HG03135 (cell line): ENCODE measurements at regions not wholly inside any gene's neighbourhood (a gene's known extent, or its start where the extent isn't known, plus 50 kb on each side); places are given as distances from the start of the nearest gene placed in this dataset.
A peak's percentile ranks its signal among the peaks of the same experiment; 100 is the strongest.
"Not testable (repeated sequence)": the region's sequence is repeated elsewhere in the genome, so short reads cannot be mapped to it uniquely, and the experiment has no call there.

Source experiments
- ATAC-seq: cut with Tn5 transposase; IDR thresholded peaks from one replicate; pipeline ENCODE4 v1.9.1; 2021; ENCODE audit warnings: mild to moderate bottlenecking, moderate library complexity; ENCODE audit not compliant: unreplicated experiment

GRCh38 chr2:128668946-128669345, 350.3 kb upstream of the HS6ST1 start:
- no peak for ATAC-seq

DNA sequence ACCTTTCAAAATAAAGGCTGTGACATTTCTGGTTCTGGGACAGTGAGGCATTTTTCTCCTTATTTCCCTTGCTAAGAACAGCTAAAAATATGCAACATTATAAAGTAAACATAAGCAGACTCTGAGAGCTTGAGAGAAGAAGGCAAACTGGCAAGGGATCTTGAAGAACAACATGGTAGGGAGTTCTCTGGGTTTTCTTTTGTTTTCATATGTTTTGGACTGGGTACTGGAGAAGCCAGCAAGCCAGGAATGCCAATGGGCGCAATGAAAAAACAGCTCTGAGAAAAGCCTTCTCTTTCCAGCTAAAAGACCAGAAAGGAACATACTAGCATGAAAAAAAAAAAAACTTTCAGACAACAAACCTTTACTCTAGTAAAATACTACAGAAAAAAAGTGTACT, 351.4 kb upstream of the HS6ST1 start:
- ATAC-seq, result no peak

DNA sequence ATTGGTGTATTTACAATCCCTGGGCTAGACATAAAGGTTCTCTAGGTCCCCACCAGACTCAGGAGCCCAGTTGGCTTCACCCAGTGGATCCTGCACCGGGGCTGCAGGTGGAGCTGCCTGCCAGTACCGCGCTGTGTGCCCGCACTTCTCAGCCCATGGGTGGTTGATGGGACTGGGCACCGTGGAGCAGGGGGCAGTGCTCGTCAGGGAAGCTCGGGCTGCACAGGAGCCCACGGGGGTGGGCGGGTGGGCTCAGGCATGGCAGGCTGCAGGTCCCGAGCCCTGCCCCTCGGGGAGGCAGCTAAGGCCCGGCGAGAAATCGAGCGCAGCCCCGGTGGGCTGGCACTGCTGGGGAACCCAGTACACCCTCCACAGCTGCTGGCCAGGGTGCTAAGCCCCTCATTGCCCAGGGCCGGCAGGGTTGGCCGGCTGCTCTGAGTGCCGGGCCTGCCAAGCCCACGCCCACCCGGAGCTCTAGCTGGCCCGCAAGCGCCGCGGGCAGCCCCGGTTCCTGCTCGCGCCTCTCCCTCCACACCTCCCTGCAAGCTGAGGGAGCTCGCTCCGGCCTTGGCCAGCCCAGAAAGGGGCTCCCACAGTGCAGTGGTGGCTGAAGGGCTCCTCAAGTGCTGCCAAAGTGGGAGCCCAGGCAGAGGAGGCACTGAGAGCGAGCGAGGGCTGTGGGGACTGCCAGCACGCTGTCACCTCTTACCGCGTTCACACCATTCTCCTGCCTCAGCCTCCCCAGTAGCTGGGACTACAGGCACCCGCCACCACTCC, 353.5 kb upstream of the HS6ST1 start:
- not testable (repeated sequence) for ATAC-seq

DNA sequence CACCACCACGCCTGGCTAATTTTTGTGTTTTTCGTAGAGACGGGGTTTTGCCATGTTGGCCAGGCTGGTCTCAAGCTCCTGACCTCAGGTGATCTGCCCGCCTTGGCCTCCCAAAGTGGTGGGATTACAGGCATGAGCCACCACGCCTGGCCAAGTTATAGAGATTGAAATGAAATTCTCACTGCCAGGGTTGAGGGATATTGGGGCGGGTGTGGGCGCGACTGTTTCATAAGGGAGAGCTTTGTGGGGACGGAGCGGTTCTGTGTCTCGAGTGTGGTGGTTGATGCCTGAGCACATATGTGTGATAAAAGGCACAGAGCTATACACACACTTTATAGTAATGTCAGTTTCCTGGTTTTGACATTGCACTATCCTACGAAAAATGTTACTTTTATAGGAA, 361.0 kb upstream of the HS6ST1 start:
- not testable (repeated sequence) for ATAC-seq

DNA sequence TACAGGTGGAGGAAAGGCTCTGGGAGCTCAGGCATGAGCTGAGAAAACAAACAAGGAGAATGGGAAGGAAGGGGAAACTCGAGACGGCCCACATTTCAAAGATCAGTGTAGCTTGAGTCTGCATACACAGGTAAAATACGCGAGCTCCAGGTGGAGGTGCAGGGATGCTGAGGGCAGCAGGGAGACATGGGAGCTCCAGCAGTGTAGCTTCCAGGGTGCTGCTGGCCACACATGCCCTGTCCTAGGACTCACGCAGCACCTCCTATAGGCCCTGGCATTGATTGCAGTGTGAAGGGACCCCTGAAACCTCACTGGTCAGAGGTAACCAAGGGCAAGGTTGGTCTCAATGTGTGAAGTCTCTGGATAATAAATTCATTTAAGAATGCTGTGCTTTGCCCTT, 362.8 kb upstream of the HS6ST1 start:
- no peak for ATAC-seq

DNA sequence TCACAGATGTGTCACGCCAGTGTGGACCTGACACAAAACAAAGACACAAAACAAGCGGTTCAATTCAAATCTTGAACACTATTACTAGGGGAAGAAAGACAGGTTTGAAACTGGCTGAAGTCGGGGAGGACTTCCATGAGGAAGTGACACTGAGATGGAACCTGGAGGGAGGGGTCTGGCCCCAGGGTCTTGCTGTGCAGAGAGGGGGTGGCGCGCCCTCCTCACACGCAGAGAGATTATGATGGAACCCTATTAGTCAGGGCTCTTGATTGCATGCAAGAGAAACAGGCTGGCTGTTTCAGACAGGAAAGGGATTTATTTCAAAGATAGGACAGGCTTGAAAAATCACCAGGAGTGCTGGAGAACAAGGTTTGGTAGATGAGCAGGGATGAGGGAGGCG, 363.6 kb upstream of the HS6ST1 start:
- ATAC-seq, result no peak

DNA sequence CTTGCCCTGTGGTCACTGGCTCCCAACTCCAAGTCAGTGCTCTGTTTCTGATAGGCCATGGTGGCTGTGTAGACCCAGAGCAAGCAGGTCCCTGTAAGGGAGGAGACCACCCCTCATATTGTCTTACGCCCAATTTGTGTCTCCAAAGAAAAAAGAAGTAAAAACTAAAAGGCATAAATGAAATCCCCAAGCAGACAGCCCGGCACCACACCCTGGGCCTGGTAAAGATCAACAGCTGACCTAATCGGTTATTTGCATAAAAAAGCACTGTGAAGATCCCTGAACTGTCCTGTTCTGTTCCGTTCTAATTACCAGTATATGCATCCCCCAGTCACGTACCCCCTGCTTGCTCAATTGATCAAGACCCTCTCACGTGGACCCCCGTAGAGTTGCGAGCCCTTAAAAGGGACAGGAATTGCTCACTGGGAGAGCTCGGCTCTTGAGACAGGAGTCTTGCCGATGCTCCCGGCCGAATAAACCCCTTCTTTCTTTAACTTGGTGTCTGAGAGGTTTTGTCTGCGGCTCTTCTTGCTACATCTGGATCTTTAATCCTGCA, 364.1 kb upstream of the HS6ST1 start:
- ATAC-seq, result no peak

GRCh38 chr2:128684523-128684922, 365.9 kb upstream of the HS6ST1 start:
- no peak for ATAC-seq

DNA sequence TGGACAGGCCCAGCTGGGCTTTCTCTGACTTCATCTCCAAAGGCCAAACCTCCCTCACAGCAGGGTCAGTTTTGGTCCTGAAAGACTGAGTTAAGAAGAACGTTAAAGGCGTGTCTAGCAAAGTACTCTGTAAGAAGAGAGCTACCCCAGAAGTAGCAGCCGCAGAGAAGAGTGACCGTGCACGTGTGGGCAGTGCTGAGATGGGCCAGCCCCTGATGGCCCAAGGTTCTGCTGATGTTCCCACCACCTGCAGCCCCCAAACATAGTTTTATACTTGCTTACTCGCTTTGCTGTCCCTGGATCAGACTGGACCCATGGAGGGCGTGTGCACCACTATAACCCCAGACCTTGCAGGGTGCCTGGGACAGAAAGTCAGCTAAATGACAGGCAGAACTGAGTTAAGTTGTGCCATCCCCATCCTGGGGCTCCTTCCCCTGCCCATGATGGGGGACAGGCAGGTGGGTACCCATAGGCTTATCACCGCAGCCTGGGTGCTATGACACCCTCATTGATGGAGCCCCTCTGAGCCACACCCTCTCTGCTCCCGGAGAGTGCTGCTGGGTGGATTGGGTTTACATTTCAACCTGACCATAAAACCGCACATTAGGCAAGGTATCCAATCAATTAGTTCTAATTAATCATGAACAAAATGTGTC, 367.3 kb upstream of the HS6ST1 start:
- peak; percentile 42 for ATAC-seq

DNA sequence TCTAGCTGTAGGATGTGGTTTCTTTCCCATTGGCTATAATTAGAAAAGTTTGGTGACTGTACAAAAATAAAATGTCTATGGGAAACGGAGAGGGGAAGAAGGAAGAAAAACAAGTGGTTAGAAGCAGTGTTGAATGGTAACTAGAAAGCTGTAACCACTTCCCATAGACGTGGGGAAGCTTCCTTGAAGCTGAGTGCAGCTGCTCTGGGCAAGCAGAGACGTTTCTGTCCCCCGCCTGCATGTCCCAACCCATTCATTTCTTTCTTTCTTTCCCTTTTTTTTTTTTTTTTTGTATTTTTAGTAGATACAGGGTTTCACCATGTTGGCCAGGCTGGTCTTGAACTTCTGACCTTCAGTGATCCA, 367.8 kb upstream of the HS6ST1 start:
- peak; percentile 74 for ATAC-seq

DNA sequence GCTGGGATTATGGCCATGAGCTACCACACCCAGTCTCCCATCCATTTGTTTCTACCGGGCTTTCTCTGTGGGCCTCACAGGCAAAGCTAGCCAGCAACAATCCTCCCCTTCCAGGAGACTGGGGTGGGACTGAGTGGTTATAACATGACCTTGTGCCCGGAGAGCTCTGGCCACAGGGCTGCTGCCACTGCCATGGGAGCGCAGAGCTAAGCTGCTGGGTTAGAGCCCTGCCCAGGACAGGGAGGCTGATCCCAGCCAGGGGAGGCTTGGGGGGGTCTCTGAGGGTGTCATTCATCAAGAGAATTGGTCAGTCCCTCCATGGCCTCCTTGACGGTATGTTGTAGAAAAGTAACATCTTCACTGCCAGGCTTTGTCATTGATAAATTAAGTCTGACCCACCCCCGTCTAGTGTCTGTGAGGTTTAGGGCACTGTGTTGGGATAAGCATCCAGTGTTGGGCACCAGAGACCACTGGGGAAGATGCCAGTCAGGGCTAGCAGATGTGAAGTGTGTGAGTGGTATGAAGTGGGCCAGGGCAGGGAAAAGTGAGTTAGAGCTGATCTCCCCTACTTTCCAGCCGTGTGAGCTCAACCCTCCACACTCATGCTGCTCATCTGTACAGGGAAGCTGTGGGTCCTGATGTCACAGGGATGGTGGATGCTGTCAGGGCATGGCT, 368.4 kb upstream of the HS6ST1 start:
- no peak for ATAC-seq

DNA sequence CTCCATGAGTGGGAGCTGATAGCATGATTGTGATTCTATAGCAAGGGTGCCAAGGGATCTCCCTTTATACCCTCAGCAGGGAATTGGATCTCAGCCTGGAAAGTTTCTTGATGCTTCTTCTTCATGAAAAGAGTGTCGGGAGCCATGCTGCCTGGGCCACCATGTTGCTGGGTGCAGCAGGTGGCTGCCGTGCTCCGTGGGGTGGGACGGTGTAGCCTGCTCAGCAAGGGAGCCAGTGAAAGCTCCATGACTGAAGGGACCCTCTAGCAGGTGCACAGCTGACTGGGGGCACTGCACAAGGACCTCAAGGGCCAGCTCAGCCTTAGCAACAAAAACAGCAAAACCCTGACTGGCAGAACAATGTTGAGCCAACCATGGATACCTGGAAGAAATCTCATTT, 368.9 kb upstream of the HS6ST1 start:
- ATAC-seq, result no peak

- no peak for ATAC-seq
Observed at GRCh38 chr2:128689971-128690370, 371.3 kb upstream of the HS6ST1 start.

GRCh38 chr2:128690431-128690830, 371.8 kb upstream of the HS6ST1 start:
- ATAC-seq, result no peak

- no peak for ATAC-seq
Observed at GRCh38 chr2:128690869-128691268, 372.2 kb upstream of the HS6ST1 start.

DNA sequence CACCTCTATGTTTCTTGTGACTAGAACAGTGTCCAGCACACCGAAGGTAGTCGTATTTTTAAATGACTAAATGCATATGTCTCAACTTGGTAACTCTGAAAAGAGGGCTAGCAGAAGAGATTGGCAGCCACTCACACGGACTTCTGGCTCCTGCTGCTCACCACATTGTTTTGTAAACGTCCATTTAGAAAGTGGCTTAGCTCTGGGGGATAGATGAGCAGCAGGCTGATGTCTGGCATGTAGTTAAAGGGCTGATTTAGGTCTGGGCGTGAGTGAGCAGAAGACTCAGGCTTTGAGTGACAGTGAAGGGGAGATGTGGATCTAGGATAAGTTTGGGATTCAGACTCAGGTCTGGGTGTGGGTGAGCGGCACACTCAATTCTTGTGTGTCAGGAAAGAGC, 372.9 kb upstream of the HS6ST1 start:
- ATAC-seq, result no peak

DNA sequence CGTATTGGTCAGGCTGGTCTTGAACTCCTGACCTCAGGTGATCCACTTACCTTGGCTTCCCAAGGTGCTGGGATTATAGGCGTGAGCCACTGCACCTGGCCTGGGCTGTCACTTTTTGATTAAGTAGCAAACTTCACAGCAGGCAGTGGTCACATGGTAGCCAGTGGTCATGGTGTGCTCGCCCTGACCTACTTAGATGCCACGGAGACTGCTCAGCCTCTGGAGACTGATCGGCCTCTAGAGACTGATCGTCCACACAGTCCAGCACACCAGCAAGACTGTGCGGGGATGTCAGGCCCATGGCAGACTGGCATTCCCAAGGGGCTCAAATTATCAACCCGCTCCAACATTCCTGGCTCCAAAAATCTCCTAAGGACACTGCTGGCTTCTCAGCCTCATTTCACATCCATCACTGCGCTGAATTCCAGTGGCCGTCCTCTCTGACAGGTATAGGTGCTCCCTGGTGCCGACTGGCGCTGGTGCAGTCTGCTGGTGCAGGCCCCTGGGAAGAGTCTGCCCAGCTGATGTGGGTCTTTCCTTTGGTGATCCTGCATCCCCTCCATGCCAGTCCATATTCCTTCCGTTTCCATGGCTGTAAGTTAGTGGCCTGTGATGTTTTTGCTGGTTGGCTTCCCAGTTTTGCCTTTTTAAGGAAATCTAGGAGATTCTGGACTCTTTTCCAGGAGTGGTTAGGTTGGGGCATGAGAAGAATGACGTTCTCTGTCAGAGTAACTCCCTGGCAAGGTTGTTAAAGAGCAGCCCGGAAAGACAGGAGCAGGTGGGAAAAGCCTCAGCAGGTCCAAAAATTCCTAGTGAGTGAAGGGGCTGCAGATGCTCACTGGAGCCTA, 374.5 kb upstream of the HS6ST1 start:
- ATAC-seq, result no peak

- no peak for ATAC-seq
Observed at GRCh38 chr2:128693743-128694029, 375.0 kb upstream of the HS6ST1 start.

DNA sequence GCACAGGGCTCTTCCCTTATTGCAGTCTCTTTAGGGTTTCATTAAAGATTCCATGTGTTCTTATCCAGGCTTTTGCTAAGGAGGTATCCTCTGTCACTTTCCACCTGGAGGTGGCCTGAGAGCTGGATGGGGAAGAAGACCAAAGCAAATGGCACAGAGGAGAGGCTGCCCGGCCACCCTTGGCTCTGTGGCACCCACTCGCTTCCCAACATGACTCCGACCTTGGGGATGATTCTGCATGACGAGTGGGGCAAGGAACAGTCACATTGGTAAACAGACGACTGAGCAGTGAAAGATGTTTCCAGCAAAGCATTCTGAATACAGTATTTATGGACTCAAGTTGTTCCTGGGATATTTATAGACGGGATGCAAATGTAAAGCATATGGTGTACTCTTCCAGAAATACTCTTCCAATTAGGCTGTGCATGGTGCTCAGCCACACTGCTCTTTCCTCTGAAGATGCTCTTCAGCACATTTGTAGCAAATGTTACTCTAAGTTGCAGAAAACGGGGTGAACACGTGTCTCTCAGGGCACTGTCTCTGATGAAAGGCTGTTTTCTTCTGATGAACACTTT, 377.1 kb upstream of the HS6ST1 start:
- ATAC-seq, result no peak

GRCh38 chr2:128696421-128696820, 377.8 kb upstream of the HS6ST1 start:
- ATAC-seq, result no peak

DNA sequence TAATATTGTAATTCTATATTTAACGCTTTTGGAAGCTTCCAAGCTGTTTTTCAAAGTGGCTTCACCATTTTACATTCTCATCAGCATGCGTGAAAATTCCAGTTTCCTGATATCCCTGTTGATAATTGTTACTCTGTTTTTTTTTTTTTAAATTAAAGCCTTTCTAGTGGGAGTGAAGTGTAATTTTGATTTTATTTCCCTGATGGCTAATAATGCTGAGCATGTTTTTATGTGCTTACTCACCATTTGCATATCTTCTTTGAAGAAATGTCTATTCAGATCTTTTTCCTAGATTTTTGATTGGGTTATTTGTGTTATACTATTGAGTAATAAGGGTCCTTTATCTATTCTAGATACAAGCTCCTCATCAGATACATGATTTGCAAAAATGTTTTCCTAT, 382.8 kb upstream of the HS6ST1 start:
- ATAC-seq, result no peak
